Eye (tissue), 1 donor: ENCODE measurements at regions not wholly inside any gene's neighbourhood (a gene's known extent, or its start where the extent isn't known, plus 50 kb on each side); places are given as distances from the start of the nearest gene placed in this dataset.

Source experiments
- DNase-seq: peaks from one replicate; pipeline ENCODE4 v3.0.0-alpha.2; 2015

DNA sequence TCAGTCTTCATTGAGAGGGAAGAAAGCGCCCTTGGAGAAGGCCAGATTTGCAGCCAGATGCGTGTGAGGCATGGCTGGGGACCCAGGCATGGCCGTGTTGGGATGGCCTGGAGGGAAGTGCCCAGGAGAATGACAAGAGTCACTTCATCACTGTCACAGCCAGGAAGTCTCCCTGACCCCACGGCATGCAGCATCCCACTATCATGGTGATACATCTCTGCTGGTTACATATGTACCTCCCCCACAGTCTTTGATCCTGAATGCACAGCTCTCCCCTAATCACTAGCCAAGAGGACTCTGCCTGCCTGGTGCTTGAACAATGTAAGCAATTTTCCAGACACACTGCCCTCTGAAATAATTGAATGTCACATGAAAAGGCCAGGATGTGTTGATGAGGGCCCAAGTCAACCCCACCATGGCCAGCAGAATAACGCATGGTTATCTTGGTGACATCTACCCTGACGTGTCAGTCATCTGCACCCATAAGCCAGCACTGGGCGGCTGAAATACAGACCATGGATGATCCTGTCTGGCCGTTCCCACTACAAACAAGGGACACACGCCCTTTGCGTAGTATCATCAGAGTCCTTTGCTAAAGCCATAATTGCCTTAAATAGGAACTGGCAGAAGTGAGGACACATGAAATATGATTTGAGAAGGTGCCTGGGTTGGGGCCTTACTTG, 149.7 kb upstream of the SPACA7 start:
- no peak for DNase-seq

DNA sequence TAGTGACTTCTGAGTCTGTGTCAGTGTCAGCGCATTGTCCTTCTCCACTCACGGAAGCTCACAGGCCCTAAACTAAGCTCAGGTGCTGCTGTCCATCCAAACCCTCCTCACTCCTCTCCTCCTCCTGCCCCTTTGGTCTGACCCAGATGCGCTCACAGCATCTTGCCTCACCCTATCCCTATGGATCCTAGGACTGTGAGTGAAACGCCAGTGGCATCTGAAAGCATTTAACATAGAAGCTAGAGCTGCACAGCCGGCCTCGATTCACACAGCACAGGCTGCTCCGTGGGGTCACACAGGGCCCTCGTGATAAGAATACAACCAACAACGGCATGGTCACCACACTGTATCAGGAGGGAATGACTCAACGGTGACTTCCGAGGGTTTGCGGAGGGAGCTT, 149.1 kb upstream of the SPACA7 start:
- no peak for DNase-seq

DNA sequence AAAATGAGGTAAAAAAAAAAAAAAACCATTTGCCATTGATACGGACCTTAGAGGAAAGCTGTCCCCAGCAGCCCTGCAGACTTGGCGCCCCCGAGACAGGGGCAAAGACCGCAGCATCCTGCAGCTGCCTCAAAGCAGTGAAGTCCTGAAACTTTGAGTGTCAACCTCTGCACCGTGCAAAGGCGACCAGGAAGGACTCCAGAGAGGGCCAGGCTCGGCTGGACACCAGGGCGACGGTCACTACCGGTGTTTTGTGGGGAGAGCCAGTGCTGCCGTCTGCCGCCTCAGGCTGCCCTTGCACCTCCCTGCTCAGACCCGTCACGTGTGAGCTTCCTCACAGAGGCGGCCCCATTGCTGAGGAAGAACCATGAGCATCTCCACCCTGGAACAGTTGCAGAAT, 146.7 kb upstream of the SPACA7 start:
- DNase-seq, result no peak

DNA sequence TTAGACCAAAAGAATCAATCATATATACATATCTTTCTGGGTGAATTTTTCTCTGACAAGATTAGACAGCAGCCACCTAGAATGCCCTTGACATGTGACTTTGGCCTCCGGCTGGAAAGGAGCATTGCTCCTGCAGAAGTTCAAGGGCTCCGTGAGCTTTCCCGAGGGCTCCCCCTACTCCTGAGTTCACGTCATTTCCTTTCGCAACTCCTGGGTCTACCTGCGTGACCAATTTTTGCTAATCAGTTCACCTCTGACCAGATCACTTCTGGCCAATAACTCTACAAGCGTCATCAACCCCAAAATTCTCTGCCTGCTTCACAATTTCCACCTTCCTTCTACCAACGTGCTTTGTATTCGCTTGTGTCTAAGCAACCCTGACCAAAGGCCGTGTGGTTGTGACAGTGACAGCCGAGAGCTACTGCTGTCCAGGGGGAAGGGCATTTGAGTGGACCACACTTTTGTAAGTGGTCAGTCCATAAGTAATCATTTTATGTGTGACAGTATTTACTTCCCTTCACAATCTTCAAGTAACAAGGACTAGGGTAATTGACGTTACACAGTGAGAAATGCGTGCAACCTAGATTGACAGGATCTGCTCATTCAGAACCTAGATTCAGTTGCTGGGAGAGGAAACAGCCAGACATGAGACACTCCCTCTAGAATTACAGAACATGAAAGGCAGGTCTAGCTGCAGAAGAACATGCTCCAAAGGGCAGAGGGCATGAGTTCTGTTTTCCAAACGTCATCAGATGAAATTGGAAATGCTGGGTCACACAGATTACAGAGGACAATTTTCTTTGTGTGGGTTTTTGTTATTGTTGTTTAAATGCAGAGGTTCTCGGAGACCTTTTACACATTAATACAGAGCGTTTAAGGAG, 145.9 kb upstream of the SPACA7 start:
- DNase-seq, result no peak

DNA sequence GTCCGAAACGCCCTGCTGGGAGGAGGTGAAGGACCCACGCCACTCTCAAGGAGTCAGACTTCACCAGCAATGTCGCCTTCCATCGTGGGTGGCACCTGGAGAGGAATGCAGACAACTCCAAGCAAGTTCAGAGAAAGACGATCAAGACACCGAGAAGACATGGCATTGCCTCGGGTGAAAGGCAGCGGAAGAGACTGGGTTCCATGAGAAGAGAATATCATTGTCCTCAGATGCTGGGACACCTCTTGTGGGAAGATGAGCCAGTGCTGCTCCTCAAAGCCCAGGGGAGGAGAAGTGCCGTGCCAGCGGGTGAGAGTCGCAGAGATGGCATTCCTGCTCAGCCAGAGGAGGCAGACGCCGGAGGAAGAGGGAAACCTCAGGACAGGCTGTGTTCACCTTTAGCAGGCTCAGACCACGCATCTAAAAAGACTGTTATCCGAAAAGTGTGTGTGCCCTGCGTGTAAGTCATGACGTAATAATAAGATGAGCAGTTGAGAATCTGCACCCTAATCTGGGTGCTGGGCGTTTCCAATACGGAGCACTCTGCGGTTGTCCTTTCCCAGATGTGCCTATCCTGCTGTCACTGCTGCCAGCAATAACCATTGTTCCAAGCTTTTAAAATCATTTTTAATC, 144.6 kb upstream of the SPACA7 start:
- DNase-seq, result no peak

DNA sequence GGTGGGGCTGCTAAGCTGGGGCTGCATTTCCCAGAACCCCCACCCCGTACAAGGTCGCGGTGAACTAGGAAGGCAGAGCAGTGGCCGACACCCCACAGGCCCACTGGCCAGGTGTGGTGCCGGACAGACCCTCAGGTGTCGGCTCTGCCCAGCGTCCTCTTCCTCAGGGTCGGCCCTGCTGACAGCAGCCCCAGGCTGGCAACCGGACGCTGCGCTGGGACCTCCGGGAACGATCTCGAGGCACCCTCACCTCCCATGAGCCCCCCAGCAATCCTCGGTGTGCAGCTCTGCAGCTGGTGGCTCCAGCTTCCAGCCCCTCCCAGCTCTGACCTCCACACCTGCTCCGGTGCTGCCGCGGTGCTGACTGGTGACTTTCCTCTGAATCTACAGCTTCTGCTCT, 142.9 kb upstream of the SPACA7 start:
- DNase-seq, result no peak

DNA sequence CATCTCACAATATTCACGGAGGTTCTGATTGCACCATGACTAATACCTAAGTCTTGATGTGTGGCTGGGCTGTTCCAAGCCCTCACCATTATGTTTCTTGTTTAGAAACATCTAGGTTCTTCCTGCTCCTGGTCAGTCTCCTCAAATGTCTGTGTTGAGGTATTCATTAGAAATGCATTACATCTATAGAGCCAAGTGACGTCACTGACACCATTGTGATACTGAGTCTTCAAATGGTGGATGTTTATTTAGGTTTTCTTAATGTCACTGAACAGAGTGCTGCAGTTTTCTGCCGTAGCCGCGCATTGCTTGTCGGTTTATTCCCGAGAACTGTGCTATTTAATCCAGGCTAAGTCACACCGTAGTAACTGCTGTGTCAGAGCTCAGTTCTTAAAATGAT, 142.4 kb upstream of the SPACA7 start:
- no peak for DNase-seq

DNA sequence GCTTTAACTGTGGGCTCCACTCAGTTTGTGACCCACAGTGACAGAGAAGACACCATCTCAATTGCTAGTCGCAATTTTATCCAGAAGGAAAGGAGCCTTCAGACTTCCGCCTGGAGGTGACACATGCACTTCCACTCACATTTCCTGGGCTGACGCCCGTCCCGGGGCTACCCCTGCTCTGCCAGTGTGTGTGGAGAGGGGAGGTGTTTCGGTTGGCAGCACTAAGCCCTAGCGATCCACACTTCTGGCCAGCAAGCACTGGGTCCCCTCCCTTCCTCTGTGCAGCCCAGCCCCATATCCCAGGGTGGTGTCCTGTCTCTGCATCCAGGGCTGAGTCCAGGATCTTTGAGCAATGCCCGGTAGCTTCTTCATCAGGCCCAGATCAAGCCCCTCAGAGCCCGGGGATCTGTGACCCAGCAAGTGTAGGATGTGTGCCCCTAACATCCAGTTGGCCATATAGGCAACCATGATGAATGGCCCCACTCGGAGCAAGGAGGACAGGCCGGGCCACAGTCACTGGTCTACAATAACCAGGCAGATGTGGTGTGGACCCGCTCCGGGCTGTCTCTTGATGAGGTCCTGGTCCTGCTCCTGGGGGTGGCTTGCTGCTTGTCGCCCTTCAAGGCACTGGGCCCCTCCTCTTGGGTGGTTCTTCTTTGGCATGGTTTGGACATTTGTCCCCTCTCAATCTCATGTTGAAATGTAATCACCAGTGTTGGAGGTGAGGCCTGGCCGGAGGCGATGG, 141.9 kb upstream of the SPACA7 start:
- DNase-seq, result no peak

DNA sequence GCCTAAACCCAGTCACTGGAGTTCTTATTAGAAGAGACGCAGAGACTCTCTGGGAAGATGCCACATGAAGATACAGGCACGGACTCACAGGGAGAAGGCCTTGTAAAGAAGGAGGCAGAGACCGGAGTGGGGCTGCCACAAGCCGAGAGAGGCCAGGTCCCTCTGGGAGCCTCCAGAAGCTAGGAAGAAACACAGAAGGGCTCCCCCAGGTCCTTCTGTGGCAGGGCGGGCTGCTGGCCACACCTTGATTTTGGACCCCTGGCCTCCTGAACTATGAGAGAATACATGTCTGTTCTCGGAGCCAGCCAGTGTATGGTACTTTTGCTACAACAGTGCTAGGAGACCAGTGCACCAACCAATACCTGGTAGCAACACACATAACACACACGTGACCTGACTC, 140.1 kb upstream of the SPACA7 start:
- no peak for DNase-seq

DNA sequence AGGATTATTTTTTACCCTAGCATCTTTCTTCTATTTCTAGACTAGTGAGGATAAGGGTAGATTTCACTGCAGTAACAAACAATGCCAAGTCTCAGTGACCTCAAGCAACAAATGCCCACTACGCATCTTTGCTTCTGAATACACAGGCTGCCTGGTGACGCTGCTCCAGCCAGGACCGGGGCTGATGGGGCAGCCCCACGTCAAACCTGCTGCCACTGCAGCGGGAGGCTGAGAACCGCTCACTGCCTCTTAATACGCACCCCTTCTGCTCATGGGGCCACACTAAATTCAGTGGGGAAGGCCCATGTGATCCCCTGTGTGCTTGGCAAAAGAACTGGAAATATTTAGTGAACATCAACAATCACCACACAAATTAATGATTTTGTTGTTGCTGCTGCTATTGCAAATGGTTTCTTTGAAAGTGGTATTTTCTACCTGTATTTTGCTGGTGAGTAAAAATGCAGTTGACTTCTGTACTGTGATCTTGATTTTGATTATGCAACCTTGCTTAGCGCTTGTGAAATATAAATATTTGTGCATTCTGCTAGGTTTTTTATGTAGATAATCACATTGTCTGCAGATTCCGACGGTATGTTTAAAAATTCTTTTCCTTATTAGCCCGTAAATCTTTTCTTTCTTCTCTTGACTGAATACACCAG, 139.5 kb upstream of the SPACA7 start:
- no peak for DNase-seq

DNA sequence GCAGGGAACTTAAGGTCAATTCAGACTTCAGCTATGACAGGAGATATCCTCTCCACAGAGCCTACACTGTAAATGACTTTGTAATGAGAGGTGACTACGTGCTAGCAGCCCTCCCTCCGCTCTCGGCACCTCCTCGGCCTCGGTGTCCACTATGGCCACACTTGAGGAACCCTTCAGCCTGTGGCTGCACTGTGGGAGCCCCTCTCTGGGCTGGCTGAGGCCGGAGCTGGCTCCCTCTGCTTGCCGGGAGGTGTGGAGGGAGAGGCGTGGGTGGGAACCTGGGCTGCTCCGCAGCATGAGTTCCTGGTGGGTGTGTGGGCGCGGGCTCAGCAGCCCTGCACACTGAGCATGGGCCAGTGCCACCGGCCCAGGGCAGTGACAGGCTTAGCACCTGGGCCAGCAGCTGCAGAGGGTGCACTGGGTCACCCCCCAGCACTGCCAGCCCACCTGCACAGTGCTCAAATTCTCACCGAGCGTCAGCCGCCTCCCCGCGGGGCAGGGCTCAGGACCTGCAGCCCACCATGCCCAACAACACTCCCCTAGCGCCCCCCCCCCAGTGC, 137.6 kb upstream of the SPACA7 start:
- no peak for DNase-seq

DNA sequence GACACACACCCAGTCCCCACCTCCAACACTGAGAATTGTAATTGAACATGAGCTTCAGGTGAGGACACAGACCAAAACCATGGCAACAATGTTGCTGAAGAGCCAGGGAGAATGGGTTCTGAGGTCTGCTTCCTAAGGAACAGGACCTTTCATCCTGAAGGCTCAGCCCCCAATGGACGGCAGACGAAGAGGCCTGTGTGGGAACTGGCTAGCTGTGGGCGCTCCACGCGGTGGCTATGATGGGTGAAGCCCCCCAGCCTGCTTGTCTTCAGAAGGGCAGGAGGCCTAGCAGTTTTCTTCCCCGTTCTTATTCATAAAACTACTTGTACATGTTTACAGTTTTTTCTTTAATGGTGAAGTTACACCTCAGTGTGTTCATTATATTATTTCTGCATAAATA, 136.1 kb upstream of the SPACA7 start:
- no peak for DNase-seq

DNA sequence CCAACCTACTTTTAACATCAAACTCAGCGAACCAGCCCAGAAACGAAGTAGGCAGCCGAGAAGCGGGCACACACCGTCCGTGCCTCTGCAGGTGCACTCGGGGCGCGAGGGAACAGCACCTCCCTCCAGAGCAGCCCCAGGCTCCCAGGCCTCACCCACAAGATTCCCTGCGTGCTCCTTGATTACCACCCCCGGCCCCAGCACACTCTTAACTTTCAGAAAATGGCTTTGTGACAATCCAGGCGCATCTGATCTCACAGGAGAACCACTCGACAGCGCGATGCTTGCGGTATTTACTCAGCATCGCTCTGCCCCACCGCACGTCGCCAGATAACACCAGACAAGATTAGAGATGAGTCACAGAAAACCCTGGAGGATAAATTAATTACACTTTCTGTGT, 134.9 kb upstream of the SPACA7 start:
- no peak for DNase-seq

DNA sequence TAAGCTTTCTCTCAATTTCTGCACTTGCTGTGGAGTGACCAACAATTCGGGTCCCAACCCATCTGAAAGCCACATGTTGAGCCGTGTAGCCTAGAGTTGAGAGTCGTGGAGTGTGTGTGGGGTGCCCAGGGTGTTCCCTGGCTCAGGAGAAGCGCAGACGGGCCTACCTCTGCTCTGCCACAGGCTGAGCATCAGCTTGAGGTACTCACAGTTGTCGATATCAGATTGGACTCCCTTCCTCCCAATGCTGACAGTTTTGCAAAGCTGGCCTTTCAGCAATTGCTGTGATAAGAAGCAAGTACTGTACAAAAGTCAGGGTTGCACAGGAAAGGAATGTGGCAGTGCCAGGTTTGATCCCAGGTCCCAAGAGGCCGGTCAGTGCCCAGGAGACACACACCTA, 133.4 kb upstream of the SPACA7 start:
- no peak for DNase-seq

DNA sequence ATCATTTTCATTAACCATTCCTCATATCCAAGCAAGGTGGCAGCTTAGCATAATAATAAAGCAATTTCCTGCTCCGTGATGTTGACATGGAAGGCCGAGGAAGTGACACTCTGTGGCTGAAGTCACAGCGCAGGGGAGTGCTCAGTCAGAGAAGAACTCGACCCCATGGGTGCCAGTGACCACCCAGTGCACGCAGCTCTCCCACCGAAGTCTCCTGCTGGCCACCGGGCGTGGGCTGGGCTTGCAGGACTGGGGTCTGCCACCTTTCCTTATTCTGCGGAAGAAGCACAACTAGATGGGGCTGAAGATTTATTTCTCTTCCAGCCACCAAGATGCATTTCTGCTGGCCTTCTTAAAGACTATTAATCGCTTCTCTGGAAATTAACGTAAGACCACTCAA, 132.1 kb upstream of the SPACA7 start:
- DNase-seq, result no peak

DNA sequence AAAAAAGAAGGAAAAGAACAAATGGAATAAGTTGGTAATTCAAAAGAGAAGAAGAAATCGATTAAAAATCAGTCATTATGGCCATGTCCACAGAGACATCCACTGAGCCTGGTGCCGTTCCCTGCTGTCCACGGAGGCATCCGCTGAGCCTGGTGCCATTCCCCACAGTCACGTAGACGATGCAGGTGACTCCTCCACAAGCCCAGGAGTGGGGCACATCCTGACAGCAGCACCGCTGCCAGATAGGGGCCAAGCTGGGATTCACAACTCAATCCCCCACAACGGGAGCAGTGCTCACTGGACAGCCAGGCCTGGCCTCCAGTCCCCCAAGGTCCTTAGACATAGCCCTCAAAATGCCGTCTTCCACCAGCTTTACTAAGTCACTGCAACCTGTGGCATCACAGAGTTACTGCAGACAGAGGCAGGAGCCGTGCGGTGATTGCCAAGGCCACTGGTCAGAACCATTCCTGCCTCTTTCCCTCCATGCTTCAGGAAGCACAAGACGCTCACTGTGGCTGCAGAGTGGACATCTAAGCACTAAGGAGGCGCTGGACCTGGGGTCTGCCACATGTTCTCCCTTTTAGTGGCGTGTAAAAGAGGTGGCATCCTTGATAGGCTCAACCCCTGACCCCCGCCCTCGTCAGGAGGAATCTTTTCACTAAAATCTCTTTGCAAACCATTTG, 131.5 kb upstream of the SPACA7 start:
- no peak for DNase-seq

DNA sequence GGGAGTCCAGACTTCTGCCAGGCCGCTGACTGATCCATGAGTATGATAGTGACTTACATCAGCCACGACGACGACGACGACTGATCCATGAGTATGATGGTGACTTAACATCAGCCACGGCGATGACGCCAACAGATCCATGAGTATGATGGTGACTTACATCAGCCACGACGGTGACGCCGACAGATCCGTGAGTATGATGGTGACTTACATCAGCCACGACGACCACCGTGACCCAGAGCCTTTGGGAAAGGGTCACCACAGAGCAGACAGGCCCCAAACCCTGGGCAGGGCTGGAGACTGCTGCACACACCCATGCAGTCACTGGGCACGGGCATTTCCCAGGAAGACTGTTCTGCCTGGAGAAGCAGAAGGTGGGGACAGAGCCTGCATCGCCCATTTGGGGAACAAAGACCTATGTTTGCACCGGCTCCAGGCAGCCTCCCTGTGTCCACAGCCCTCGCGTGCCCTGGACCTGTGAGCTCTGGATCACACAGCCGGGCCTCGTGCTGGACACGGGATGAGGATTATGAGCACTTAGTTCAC, 130.9 kb upstream of the SPACA7 start:
- DNase-seq, result no peak

DNA sequence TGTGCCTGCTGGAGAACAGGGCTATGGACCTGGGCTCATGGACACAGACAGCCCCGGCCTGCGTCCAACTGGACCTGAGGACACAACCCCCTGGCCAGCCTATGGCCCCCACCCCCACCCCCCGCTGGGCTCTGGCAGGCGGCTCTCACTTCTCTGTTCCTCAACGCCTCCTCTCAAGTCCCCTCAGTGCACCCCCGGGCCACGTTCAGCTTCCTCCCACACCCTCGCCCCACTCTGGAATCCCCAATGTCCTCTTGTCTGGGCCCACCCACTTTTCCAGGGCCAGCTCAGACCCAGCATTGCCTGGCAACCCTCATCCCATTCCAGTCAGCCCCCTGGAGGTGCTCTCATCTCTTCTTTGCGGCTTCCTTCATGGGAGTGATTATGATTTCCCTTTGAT, 130.2 kb upstream of the SPACA7 start:
- no peak for DNase-seq

DNA sequence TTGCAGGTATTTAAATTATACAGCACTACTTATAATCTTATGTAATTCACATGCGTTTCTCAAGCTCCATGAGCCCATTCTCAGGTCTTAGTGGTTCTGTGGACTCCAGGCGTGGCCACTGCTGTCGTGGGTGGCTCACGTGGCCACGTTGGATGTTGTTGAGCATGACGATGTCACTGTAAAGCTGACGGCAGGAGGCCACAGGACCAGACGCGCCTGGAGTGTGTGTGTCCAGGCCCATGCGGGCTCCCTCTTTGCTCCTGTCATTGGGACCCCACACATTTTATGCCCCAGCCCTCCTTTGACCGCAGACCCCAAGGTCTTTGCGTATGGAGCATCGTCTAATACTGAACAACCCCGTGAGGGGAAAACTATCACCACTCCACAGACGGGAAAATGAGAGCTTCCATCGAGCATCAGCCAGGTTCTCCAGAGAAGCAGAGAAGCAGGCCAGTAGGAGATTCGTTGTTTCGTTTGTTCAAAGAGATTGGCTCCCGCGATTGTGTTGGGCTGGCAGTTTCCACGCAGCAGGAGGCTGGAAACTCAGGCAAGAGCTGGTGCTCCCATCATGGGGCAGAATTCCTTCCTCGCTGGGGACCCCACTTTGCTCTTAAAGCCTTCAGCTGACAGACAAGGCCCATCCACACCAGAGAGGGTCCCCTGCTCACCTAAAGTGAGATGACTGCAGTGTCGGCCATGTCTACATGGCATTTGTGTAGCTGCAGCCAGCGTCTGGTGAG, 129.3 kb upstream of the SPACA7 start:
- no peak for DNase-seq

DNA sequence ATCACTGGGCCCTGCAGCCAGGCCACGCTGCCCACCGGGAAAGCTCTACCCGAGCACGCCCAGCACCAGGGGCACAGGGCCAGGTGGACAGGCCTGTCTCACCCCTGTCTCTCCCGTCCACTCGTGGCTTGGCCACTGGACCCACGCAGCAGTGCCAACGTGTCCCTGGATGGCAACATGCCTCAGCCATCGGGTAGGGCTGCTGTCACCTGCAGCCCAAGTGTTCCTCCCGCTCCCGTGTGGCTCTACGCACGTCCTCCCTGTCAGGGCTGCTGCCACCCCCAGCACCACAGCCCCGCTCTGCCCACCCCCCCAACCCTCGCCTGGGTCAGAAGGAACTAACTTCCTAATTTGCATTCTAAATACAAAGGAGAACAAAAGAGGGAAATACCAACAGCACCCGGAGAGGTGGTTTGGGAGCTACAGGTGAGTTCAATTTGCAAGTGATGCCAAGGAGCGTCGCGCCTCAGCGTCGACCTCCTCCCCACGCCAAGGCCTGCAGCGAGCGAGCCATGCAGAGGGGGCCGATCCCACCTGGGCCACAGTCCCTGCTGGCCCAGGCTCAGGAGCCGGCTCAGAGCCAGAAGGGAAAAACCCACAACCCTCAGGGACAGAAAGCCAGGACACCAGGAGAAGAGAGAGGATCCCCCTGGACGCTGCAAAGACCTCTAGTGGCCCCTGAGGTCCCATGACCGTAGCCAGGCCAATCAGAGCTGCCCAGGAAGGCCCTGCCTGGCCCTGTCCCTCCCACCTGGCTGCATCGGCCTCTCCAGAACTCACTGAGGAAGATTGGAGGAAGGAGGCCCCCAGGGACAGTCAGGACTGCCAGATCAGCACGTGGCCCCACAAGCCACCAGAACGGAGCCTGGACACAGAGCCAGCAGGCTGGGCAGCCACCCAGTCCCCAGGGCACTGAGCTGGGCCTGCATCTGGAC, 128.4 kb upstream of the SPACA7 start:
- no peak for DNase-seq
